ENCODE measurements at regions not wholly inside any gene's neighbourhood (a gene's known extent, or its start where the extent isn't known, plus 50 kb on each side); places are given as distances from the start of the nearest gene placed in this dataset.

DNA sequence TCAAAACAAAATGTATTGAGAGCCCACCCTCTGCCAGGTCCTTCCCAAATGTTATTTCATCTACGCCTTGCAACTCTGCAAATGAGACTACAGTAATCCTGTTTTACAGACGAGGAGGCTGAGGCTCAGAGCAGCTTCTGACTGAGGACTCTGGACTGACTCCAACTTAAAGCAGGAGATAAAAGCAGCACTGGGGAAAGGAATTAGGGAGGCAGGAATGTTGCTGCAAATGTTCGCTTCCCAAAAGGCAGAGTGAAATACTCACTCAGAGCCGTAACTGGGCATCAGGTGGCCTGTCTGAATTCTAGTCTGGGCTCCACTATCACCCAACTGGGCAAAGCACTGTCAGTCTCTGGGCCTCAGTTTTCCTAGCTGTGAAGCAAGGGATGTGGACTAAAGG lies 94.7 kb upstream of the SRD5A3 start:
- no peaks in the 10 kb centered on the region for H3K27me3 ChIP-seq
- no peaks in the 10 kb centered on the region for H3K9me3 ChIP-seq
- intact Hi-C loops (cut with DNase I; ENCODE audit: low total_unique reads), result no loop called here
- no peak for DNase-seq
- H3K4me1 ChIP-seq, result no peaks in the 10 kb centered on the region
- no peak for TF ChIP-seq POLR2A (IDR thresholded peaks at IDR 0.05)
- TF ChIP-seq, protein P1, sequence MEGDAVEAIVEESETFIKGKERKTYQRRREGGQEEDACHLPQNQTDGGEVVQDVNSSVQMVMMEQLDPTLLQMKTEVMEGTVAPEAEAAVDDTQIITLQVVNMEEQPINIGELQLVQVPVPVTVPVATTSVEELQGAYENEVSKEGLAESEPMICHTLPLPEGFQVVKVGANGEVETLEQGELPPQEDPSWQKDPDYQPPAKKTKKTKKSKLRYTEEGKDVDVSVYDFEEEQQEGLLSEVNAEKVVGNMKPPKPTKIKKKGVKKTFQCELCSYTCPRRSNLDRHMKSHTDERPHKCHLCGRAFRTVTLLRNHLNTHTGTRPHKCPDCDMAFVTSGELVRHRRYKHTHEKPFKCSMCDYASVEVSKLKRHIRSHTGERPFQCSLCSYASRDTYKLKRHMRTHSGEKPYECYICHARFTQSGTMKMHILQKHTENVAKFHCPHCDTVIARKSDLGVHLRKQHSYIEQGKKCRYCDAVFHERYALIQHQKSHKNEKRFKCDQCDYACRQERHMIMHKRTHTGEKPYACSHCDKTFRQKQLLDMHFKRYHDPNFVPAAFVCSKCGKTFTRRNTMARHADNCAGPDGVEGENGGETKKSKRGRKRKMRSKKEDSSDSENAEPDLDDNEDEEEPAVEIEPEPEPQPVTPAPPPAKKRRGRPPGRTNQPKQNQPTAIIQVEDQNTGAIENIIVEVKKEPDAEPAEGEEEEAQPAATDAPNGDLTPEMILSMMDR (IDR thresholded peaks at IDR 0.05), result no peak
- no peaks in the 10 kb centered on the region for H3K36me3 ChIP-seq
- H3K4me3 ChIP-seq, result no peak overlapping the region
- peak overlapping the region in 1 of 2 donors; percentile 7 for H3K27ac ChIP-seq

DNA sequence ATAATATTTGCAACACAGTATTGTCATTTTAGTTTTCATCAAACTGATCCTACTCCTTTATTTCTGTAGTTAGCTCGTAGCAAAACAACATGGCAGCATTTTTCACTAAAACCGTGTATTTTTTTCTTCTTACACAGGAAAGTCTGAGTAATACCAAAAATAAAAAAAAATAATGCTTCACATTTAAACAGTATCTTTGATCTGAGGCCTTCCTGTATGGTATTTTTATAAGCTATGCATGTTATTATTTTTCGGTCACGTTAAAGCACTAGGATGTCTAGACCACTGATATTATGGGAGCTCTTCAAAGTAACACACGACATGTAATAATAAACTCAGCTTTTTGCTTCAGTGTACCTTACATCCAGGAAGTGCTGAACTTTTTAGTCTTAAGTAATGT lies 94.1 kb upstream of the SRD5A3 start:
- Histone ChIP-seq H3K4me3 (no peak overlapping the region), H3K4me1 (no peaks in the 10 kb centered on the region), H3K36me3 (no peaks in the 10 kb centered on the region), H3K27ac (peak overlapping the region in 1 of 2 donors; percentile 7), H3K9me3 (no peaks in the 10 kb centered on the region), H3K27me3 (no peaks in the 10 kb centered on the region)
- no peak for TF ChIP-seq POLR2A (IDR thresholded peaks at IDR 0.05)
- TF ChIP-seq, protein P1 (IDR thresholded peaks at IDR 0.05), result no peak
- no peak for DNase-seq
- intact Hi-C loops (cut with DNase I; ENCODE audit: low total_unique reads), result no loop called here

DNA sequence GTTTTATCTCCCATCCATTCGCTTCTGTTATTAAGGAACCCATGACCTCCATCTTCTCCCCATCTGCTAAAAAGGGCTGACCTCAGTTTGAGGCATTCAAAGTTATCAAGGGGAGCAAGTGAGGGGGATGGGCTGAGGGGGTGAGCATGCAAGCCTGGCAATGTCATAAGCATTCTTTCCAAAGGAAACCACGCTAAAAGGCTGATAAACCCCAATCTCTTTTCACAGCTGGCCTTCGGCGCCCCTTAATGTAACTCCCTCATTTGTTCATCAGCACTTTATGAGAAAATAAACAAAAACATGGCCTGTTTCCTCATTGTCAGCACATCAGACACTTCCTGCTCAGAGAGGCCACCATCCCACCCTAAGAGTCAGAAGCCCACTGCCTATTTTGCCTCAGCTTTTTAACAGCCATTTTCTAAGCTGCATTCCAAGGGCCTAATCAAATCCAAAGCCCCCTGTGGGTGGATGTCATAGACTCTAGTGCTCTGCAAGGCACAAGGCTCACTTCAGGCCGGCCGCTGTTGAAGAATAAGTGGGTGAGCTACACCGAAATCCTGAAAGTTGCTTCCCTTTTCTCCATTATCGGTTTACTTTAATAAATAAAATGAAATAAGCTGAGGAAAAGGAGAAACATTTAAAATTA lies 92.0 kb upstream of the SRD5A3 start:
- H3K4me3 ChIP-seq, result no peak overlapping the region
- no peaks in the 10 kb centered on the region for H3K9me3 ChIP-seq
- TF ChIP-seq, protein P1 (IDR thresholded peaks at IDR 0.05), result no peak
- no peak for TF ChIP-seq POLR2A (IDR thresholded peaks at IDR 0.05)
- H3K36me3 ChIP-seq, result no peaks in the 10 kb centered on the region
- H3K27me3 ChIP-seq, result no peaks in the 10 kb centered on the region
- no peak overlapping the region for H3K27ac ChIP-seq
- H3K4me1 ChIP-seq, result peaks cover 0 to 8% of the 10 kb centered on the region in 2 donors
- intact Hi-C loops (cut with DNase I; ENCODE audit: low total_unique reads), result no loop called here
- no peak for DNase-seq

DNA sequence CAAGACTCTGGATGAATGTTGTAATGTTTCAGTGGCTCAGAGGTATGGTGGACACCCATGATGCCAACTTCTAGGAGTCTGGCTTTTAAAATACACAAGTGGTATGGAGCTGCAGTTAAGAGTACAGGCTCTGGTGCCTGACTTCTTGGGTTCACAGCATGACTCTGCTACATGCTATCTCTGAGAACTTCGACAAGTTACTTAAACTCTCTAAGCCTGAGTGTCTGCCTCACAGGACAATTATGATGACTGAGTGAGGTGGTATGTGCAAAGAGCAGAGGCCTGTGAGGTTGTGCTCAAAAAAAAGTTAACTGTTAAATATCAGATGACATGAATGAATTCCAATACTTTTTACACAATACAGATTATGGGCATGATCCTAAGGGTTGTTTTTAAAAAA lies 90.9 kb upstream of the SRD5A3 start:
- Histone ChIP-seq H3K4me3 (no peak overlapping the region), H3K27me3 (no peaks in the 10 kb centered on the region), H3K36me3 (no peaks in the 10 kb centered on the region), H3K4me1 (peaks cover 0 to 8% of the 10 kb centered on the region in 2 donors), H3K9me3 (no peaks in the 10 kb centered on the region), H3K27ac (no peak overlapping the region)
- intact Hi-C loops (cut with DNase I; ENCODE audit: low total_unique reads), result no loop called here
- DNase-seq, result no peak
- TF ChIP-seq POLR2A (IDR thresholded peaks at IDR 0.05), result no peak
- TF ChIP-seq, protein P1 (IDR thresholded peaks at IDR 0.05), result no peak

DNA sequence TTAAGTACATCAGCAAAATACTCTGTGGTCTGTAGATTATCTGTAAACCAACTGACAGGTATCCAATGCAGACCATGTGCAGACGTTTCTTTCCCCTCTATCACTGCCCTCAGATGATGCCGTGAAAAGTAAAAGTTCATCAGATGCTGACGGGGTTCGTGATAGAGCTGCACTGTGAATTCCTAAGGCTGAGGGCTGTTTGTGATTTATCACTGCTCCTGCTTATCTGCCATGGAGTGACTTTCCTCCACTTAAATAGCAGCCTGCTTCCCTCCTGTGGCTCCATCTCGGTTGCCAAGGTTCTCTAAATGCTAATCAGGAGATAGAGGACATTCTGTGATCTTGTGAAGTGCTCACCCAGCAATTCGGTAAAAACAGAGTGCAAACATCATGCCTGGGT lies 89.3 kb upstream of the SRD5A3 start:
- intact Hi-C loops (cut with DNase I; ENCODE audit: low total_unique reads), result no loop called here
- TF ChIP-seq, protein P1 (IDR thresholded peaks at IDR 0.05), result no peak
- Histone ChIP-seq H3K27me3 (no peaks in the 10 kb centered on the region), H3K4me3 (no peak overlapping the region), H3K27ac (peak overlapping the region; percentile 50 to 59), H3K9me3 (no peaks in the 10 kb centered on the region), H3K36me3 (no peaks in the 10 kb centered on the region), H3K4me1 (peaks cover 0 to 8% of the 10 kb centered on the region in 2 donors)
- DNase-seq, result peak in 1 of 2 donors; percentile 28
